Stomach (tissue), 8 donors: ENCODE measurements at regions not wholly inside any gene's neighbourhood (a gene's known extent, or its start where the extent isn't known, plus 50 kb on each side); places are given as distances from the start of the nearest gene placed in this dataset.

ENCODE experiments used
- DNase-seq, 2 donors: peaks; one replicate each; pipeline versions ENCODE4 v3.0.0 to v3.0.0-alpha.2; 2013 to 2019
- H3K27ac ChIP-seq, 5 donors: fragments of 200-600 bp in 4 of 5; sonication (generic) in 4 of 5; one replicate each; pipeline ENCODE4 v1.5.1; 2013 to 2019; ENCODE audit warnings: mild to moderate bottlenecking in 1 of 5, moderate library complexity in 1 of 5
- H3K27me3 ChIP-seq, 3 donors: fragments of 200-600 bp; sonication (generic); one replicate each; pipeline ENCODE4 v1.5.1; 2017 to 2019; ENCODE audit warnings: mixed run types in 1 of 3
- H3K36me3 ChIP-seq, 4 donors: fragments of 200-600 bp; sonication (generic); 1 replicate in 3 of 4; 2 replicates in 1 of 4; pipeline ENCODE4 v1.5.1; 2016 to 2019
- H3K4me1 ChIP-seq, 4 donors: fragments of 200-600 bp; sonication (generic); one replicate each; pipeline ENCODE4 v1.5.1; 2016 to 2019
- H3K4me3 ChIP-seq, 4 donors: fragments of 200-600 bp; sonication (generic) in 3 of 4; one replicate each; pipeline ENCODE4 v1.5.1; 2016 to 2019; ENCODE audit warnings: mild to moderate bottlenecking in 1 of 4
- H3K9me3 ChIP-seq, 4 donors: fragments of 200-600 bp; sonication (generic); one replicate each; pipeline ENCODE4 v1.5.1; 2016 to 2019
- CTCF ChIP-seq, 7 experiments: fragments of 450-650 bp in 4 of 7; fragments of 200-600 bp in 3 of 7; sonication (generic) in 3 of 7; IDR thresholded peaks; one replicate each; pipeline ENCODE4 v1.5.1; 2016 to 2019; ENCODE audit warnings: antibody characterized with exemption in 7 of 7, control low read depth in 2 of 7, mild to moderate bottlenecking in 1 of 7
- EP300 ChIP-seq: sonication (generic); formaldehyde crosslinking; IDR thresholded peaks from one replicate; pipeline ENCODE4 v1.6.1; 2017; ENCODE audit warnings: antibody characterized with exemption
- POLR2A ChIP-seq, 4 donors: fragments of 450-650 bp; IDR thresholded peaks; one replicate each; pipeline ENCODE4 v1.6.1; 2016; ENCODE audit warnings: antibody characterized with exemption in 4 of 4, control low read depth in 2 of 4, mild to moderate bottlenecking in 1 of 4, moderate library complexity in 1 of 4
- POLR2AphosphoS5 ChIP-seq, 3 donors: sonication (generic); formaldehyde crosslinking; IDR thresholded peaks; one replicate each; pipeline ENCODE4 v1.6.1; 2016; ENCODE audit warnings: antibody characterized with exemption in 3 of 3
- WGBS, 5 donors: extraction: QIAGEN DNeasy Blood & Tissue Kit in 3 of 5; methylation state at CpG; one replicate each; pipeline versions ENCODE4 v1.1.5 to v1.1.7; 2013 to 2018; 5-methylcytosine and 5-hydroxymethylcytosine counted together
- intact Hi-C: fragments of 100-400 bp; cut with DNase I; formaldehyde crosslinking; loops from one replicate; pipeline ENCODE4 v1.15.1; 2023; ENCODE audit warnings: low total_unique reads
- donor health status: healthy with polysubstance abuse.
- donor health status: Bipolar disorder and iron deficiency.
- donor health status: healthy.

GRCh38 chr17:69936996-69937395 lies 138.0 kb upstream of the KCNJ16 start:
- no peaks in the 10 kb centered on the region for H3K9me3 ChIP-seq
- no peaks in the 10 kb centered on the region for H3K27me3 ChIP-seq
- no peaks in the 10 kb centered on the region for H3K36me3 ChIP-seq
- H3K27ac ChIP-seq = no peak overlapping the region
- TF ChIP-seq POLR2A (IDR thresholded peaks at IDR 0.05) (no peak), POLR2AphosphoS5 (IDR thresholded peaks at IDR 0.05) (no peak), CTCF (IDR thresholded peaks at IDR 0.05) (no peak), EP300 (no peak)
- intact Hi-C loops = no loop called here
- H3K4me3 ChIP-seq = no peak overlapping the region
- WGBS, 5 donors = 70 to 95% (median 89%) methylated on average over 3 of the region's 3 CpGs
- no peaks in the 10 kb centered on the region for H3K4me1 ChIP-seq
- DNase-seq = no peak

GRCh38 chr17:69943058-69943457 lies 132.0 kb upstream of the KCNJ16 start:
- Histone ChIP-seq H3K4me3 (no peak overlapping the region), H3K9me3 (no peaks in the 10 kb centered on the region), H3K27me3 (no peaks in the 10 kb centered on the region), H3K27ac (no peak overlapping the region), H3K4me1 (peaks cover 0 to 5% (median 0%) of the 10 kb centered on the region in 4 donors), H3K36me3 (no peaks in the 10 kb centered on the region)
- DNase-seq = no peak
- TF ChIP-seq POLR2AphosphoS5 (IDR thresholded peaks at IDR 0.05) (no peak), CTCF (IDR thresholded peaks at IDR 0.05) (no peak), POLR2A (IDR thresholded peaks at IDR 0.05) (no peak), EP300 (no peak)
- intact Hi-C loops = no loop called here

GRCh38 chr17:69944406-69944805 lies 130.6 kb upstream of the KCNJ16 start:
- intact Hi-C loops = no loop called here
- WGBS, 5 donors = 86 to 93% (median 90%) methylated on average over 5 of the region's 5 CpGs
- no peak for DNase-seq
- no peaks in the 10 kb centered on the region for H3K36me3 ChIP-seq
- TF ChIP-seq EP300 (no peak), POLR2AphosphoS5 (IDR thresholded peaks at IDR 0.05) (no peak), CTCF (IDR thresholded peaks at IDR 0.05) (no peak), POLR2A (IDR thresholded peaks at IDR 0.05) (no peak)
- H3K4me1 ChIP-seq = peaks cover 0 to 5% (median 0%) of the 10 kb centered on the region in 4 donors
- H3K27ac ChIP-seq = no peak overlapping the region
- H3K4me3 ChIP-seq = no peak overlapping the region
- H3K9me3 ChIP-seq = no peaks in the 10 kb centered on the region
- no peaks in the 10 kb centered on the region for H3K27me3 ChIP-seq

- Histone ChIP-seq H3K36me3 (no peaks in the 10 kb centered on the region), H3K27ac (no peak overlapping the region), H3K9me3 (no peaks in the 10 kb centered on the region), H3K27me3 (no peaks in the 10 kb centered on the region), H3K4me3 (no peak overlapping the region), H3K4me1 (peaks cover 0 to 5% (median 0%) of the 10 kb centered on the region in 4 donors)
- TF ChIP-seq POLR2A (IDR thresholded peaks at IDR 0.05) (no peak), EP300 (no peak)
- intact Hi-C loops = no loop called here
- peak in 1 of 2 donors; percentile 52 for DNase-seq
- WGBS, 5 donors = 48 to 79% (median 72%) methylated on average over 3 of the region's 3 CpGs
Observed at GRCh38 chr17:69945698-69946185, 129.3 kb upstream of the KCNJ16 start.

- Histone ChIP-seq H3K27ac (no peak overlapping the region), H3K27me3 (no peaks in the 10 kb centered on the region), H3K36me3 (no peaks in the 10 kb centered on the region), H3K4me1 (peaks cover 0 to 5% (median 0%) of the 10 kb centered on the region in 4 donors), H3K4me3 (no peak overlapping the region), H3K9me3 (no peaks in the 10 kb centered on the region)
- DNase-seq = no peak
- 80 to 92% (median 86%) methylated on average over 4 of the region's 4 CpGs for WGBS, 5 donors
- TF ChIP-seq POLR2A (IDR thresholded peaks at IDR 0.05) (no peak), POLR2AphosphoS5 (IDR thresholded peaks at IDR 0.05) (no peak), EP300 (no peak), CTCF (IDR thresholded peaks at IDR 0.05) (no peak)
- intact Hi-C loops = no loop called here
Observed at GRCh38 chr17:69947027-69947759, 127.8 kb upstream of the KCNJ16 start.
